ENCODE measurements at regions not wholly inside any gene's neighbourhood (a gene's known extent, or its start where the extent isn't known, plus 50 kb on each side); places are given as distances from the start of the nearest gene placed in this dataset.
"Not testable (repeated sequence)": the region's sequence is repeated elsewhere in the genome, so short reads cannot be mapped to it uniquely, and the experiment has no call there.

GRCh38 chr3:177463863-177464262 lies 266.6 kb upstream of the TBL1XR1 start:
- no peak for DNase-seq

DNA sequence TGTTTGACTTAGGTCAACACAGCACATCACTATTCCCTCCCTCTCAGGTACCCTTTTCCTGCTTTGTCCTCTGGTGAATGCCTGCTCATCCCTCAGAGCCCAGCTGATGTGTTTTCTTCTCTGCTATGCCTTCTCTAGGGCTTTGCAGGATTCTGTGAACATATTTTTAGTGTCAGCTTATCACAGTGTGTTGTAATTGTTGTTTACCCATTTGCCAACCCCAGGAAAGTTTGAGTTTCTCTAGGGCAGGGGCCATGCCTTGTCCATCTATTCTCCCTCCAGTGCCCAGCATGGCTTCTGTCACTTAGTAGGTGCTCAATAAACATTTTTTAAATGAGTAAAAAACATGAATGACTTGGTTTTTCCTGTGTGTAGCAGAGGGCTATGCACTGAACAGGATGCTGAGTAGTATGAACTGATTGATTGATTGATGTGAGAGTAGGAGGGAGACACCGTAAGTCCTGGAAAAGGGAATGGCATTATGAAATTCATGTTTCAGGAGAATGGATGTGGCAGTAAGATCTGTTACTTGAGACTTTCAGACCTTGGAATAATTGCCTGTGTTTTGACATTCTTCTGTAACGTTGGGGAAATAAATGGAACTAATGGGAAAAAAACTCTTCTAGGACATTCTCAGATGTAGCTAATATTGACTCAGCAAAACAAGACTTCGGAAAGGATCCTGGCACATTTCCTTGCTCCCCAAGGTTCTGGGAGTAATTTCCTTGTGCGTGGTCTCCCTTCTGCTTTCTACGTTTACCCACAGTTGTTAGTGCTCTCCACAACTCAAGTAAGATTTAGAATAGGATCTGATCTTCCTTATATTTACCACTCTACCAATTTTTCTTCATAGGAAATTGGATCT lies 267.3 kb upstream of the TBL1XR1 start:
- DNase-seq: no peak

DNA sequence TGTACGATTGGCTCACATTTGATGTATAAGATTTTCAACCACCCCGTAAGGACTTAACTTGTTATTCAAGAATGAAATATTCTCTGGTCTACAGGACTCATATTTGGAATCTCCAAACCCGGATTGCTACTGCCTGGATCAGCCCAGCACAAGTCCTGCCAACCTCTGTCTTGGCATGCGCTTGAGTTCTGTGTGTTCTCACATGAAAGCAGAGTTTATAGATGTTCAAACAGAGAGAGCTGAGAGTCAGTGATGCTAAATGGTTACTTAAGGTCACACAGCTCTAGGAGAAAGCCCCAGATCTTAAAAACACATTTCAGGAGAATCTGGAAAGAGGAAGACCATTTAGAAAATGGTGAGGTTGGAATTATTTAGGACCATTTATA lies 268.0 kb upstream of the TBL1XR1 start:
- no peak for DNase-seq

- DNase-seq: no peak
These were observed 268.8 kb upstream of the TBL1XR1 start for GRCh38 chr3:177466074-177466473.

- DNase-seq: not testable (repeated sequence)
These were observed 269.3 kb upstream of the TBL1XR1 start for GRCh38 chr3:177466622-177467021.

GRCh38 chr3:177467247-177467985 lies 270.1 kb upstream of the TBL1XR1 start:
- DNase-seq: no peak

- no peak for DNase-seq
These were observed 271.0 kb upstream of the TBL1XR1 start for GRCh38 chr3:177468331-177468730.

- no peak for DNase-seq
These were observed 271.5 kb upstream of the TBL1XR1 start for GRCh38 chr3:177468816-177469215.

- no peak for DNase-seq
These were observed 271.9 kb upstream of the TBL1XR1 start for GRCh38 chr3:177469216-177469615.

DNA sequence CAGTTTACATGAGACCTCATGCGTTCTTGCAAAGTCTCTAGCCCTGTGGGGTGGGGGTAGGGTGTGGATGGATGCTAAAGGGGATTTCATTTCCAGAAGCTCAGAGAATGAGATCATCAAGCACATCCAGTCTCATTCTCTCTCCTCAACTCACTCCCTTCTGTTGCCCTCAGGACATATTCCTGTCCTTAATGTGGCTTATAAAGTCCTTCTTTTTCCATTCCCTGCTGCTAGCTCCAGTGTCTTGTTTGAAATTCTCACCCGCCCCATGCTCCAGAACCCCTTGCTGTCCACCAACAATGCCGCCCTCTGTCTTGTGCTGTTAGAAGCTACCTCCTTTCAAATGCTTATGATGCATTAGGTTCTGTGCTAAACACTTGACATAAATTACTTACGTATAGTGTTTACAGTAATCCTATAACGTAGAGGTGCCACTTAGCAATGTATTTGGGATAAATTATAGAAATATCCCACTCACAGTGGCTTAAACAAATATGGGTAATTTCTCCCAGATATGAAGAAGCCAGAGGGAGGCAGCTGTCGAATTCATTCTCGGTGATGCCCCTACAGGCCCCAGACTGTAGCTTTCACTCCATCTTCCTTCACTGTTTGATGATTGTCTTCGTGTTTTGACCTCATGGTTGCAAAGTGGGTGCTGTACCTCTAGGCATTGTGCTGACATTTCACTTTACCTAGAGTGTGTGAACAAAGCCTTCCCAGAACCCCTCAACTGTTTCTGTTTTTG lies 273.1 kb upstream of the TBL1XR1 start:
- no peak for DNase-seq

GRCh38 chr3:177471733-177472480 lies 274.6 kb upstream of the TBL1XR1 start:
- DNase-seq: no peak

DNA sequence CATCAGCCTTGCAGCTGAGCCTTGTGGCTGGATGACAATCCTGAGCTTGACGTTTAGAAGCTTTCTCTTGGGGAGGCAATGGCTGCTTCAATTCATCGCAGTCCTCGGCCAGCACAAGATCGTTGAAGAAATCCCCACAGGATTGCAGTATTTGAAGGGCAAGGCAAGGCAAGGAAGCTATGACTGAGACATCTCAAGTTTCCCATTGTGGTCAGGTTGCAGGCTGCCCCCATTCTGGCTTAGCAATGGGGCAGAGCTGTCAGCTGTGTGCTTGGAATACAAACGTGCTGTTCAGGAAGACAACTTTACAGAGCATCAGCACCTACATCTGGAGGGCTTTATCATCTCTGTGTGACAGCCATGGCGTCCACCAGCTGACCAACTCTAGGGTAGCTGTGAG lies 275.9 kb upstream of the TBL1XR1 start:
- no peak for DNase-seq

DNA sequence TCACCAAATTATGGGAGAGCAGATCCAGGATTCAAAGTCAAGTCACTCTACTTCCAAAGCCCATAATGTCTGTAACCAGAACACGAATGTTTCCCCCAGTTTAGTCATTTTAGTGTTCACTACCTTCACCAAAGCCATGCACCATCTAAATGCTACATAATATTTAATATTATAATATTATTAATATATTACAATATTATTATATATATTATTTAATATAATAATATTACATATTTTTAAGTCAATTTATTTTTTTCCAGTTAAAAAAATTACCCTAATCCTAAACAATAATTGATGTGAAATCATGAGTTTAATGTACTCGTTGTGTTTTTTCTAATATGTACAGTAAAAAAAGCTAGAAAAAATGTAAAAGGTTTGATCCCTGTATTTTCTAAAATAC lies 276.6 kb upstream of the TBL1XR1 start:
- DNase-seq: no peak

DNA sequence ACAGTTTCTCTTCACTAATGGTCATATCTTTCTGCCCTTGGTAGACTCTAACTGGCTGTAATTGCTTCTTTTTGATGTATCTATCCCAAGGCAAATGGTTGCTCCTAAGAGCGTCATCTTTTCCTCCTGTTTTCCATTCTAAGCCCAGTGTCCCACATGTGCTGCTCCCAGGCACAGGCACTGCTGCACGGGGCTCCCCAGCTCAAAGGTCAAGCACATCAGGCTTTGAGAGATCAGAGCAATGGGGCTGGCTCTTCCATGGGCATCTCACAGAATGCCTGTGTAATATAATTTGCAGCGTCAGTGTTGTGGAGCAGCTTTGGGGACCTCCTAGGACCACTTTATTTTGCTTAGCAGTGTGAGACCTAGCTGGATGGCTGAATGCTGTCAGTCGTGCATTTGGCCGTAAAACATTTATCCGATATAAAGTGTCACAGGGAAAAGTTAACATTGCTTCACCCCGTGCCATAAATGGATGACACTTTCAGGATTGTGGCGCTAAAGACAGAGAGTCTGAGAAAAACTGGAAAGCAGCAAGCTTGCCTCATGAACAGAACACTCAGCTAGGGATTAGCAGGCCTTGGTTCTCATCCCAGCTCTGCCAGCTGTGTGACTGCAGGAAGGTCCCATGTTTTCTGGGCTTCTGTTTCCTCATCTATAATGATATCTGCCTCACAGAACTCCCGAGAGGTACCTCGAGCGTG lies 277.5 kb upstream of the TBL1XR1 start:
- no peak for DNase-seq

- no peak for DNase-seq
These were observed 278.0 kb upstream of the TBL1XR1 start for GRCh38 chr3:177475356-177475665.

DNA sequence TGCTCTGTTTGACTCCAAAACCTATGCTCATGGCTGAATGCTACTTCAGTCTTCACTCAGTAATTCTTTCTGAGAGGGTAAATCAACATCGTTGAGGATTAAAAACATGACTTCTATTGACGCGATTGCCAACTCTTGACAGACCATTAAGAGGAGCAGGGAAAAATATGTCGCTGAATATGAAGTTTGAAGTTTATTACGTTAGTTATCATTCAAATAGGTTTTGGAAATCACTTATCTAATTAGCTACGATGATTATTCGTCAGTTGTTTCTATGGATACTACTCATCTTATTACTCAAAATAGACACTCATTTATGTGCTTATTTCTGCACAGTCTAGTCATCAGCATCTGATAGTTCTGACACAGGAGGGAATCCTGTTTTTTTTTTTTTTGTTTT lies 279.2 kb upstream of the TBL1XR1 start:
- DNase-seq: no peak

- DNase-seq: no peak
These were observed 279.7 kb upstream of the TBL1XR1 start for GRCh38 chr3:177476921-177477435.

GRCh38 chr3:177478170-177478867 lies 281.0 kb upstream of the TBL1XR1 start:
- DNase-seq: no peak

- DNase-seq: no peak
These were observed 282.3 kb upstream of the TBL1XR1 start for GRCh38 chr3:177479630-177480029.

- no peak for DNase-seq
These were observed 284.0 kb upstream of the TBL1XR1 start for GRCh38 chr3:177481329-177481728.

- DNase-seq: no peak
These were observed 284.9 kb upstream of the TBL1XR1 start for GRCh38 chr3:177482048-177482691.

All from DMS153 (cell line).